Glomerular visceral epithelial cell (primary cell): ENCODE measurements at regions not wholly inside any gene's neighbourhood (a gene's known extent, or its start where the extent isn't known, plus 50 kb on each side); places are given as distances from the start of the nearest gene placed in this dataset.

Experiments
- DNase-seq: peaks from one replicate; pipeline ENCODE4 v3.0.0-alpha.2; 2016; ENCODE audit errors: extremely low spot score

DNA sequence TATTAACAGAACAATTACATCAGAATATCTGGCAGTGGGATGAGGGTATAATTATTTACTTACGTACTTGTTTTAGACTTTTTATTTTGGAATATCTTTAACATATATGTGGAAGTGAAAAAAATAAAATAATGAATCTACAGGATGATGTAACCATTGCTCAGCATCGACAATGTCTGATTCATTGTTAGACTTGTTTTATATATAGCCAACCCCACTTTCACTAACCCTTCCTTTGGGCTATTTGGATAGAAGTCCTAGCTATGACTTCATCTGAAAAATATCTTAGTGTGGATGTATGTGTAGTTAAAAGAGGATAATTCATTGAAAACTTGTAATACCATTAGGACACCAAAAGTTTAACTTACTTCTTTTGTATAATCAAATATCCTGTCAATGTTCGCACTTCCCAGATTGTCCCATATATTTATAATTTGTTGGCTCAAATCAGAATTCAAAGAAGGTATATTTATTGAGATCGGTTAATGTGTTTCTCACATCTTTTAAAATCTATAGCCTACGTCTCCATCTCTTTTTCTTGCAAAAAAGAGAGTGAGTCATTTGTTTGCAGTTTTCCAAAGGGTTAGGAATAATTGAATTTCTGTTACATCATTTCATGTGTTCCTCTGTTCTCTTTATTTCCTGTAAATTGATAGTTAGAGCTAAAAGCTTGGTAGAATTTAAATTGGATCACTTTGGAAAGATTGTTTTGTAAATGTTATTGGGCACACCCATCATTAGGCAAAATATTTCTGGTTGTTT is 506.1 kb upstream of the FAM98A start:
- peak; percentile 74 for DNase-seq

- DNase-seq: peak; percentile 54
Measured at GRCh38 chr2:34104601-34105000, 505.5 kb upstream of the FAM98A start.

DNA sequence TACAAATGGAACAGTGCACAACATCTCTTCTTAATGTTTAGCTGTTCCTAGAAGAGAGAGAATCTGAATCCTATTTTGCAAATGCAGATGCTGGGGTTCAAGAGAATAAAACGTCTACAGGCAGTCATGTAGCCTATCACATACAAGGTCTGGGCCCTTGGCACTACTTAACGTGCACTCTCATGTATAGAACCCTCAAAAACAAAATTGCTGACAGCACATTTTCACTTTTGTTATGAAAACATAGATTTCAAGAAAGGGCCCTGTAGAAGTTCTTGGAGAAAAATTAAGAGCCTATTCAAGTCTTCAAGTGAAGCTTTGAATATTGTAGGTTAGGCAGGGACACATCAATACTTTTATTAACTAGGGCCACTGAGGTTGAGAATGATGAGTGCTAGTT is 504.3 kb upstream of the FAM98A start:
- no peak for DNase-seq

DNA sequence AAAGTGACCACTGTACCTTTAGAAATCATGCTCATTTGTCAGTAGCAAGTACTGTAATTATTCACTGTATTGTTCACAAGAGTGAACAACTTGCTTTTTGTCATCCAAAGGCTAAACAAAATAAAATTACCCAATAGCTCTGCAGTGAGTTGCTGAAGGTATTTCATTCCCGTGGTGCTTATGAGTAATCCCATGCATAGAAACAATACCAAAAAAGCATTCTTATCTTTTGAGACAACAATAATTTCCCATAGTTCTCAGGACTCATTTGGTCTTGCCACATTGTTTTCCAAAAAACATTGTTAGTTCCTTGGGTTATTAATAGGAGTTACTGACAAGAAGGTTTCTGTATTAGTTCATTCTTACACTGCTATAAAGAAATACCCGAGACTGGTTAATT is 503.2 kb upstream of the FAM98A start:
- no peak for DNase-seq

GRCh38 chr2:34099377-34099776 is 500.3 kb upstream of the FAM98A start:
- no peak for DNase-seq

DNA sequence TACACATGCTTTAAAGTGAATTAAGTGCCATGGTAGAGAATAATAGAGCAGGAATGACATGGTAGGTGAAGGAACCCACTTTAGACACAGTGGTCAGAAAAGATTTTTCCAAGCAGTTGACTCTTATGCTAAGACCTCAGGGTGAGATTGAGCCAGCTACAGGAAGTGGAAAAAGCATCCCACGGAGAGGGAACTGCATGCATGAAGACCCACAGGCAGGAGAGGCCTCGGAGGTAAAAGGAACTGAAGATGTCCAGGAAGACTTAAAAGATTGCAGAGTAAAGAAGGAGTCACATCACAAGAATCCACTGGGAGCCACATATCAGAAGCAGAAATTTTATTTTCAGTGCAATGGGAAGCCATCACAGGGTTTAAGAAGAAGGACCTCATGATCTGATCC is 499.2 kb upstream of the FAM98A start:
- peak; percentile 31 for DNase-seq

GRCh38 chr2:34096562-34097171 is 497.6 kb upstream of the FAM98A start:
- DNase-seq: peak; percentile 70

DNA sequence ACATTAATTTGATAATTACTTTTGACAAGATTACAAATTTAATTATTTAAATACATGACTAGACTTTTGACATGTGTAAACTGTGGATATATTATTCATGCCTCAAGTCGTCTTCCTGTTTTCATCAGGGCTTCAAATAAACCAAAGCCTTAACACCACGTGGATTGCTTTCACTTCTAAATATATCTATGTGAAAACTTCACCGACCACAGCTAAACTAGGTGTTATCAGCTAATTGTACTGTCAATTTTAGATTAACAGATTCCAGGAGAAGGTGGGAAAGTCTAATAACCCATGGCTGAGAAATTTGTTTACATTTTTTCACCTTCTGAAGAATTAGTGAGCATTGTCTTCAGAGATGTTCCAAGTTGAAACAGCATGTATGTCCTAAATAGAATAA is 494.7 kb upstream of the FAM98A start:
- no peak for DNase-seq

DNA sequence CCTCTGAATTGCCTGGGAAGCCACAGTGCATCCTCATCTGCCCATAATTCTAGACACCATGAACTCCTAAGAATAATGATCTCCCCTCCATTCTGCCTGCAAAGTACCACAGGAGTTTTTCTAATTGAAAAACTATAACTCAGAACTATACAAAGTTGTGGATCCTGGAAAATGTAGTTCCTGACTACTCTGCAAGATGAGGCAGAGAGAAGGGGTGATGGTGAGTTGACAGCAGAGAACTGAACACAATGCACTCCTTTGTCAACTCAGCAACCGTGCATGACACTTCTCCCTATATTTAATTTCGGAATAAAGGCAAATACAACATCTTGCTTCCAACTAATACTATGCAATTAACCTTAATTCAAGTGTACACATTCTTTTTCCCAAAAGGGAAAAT is 471.1 kb upstream of the FAM98A start:
- DNase-seq: no peak

- DNase-seq: no peak
Measured at GRCh38 chr2:34069604-34070003, 470.5 kb upstream of the FAM98A start.

DNA sequence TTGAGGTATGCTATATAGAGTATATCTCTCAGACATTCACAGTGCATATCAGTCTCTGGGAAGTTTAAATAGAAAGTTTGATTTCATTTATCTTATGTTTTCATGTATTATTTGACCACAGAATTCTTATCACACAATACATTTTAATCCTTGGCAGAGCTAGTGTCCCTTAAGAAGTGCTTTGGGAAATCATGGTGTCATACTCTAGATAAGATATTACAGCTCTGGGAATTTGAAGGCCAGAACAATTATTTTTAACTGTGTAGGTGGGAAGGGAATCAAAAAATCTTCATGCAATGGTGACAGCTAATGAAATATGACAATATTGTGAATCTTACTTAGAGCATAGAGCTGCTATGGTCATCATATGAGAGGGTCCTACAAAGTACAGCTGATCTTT is 451.3 kb upstream of the FAM98A start:
- DNase-seq: no peak

DNA sequence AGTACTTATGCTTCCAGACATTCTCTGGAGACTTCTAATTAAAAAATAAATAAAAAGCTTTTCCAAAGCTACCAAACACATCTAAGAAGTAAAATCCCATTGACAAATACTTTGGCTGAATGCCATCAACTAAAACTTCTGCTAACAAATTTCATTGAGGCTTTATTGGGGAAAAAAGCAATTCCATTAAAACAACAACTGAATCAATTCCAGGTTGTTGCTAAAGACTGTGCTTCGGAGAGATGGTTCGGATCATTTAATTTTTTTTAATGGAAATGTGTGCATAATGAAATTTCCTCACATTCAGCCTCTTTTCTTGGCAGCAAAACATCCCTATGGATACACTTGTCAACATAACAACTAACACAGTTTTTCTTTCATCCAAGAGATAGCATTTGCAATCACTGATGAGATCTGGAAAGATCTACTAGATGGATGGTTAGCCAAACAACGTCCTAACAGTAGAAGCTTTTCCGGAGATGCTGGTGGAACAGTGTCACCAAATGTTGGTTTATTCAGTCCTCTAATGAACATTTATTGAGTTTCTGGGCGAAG is 446.1 kb upstream of the FAM98A start:
- no peak for DNase-seq

DNA sequence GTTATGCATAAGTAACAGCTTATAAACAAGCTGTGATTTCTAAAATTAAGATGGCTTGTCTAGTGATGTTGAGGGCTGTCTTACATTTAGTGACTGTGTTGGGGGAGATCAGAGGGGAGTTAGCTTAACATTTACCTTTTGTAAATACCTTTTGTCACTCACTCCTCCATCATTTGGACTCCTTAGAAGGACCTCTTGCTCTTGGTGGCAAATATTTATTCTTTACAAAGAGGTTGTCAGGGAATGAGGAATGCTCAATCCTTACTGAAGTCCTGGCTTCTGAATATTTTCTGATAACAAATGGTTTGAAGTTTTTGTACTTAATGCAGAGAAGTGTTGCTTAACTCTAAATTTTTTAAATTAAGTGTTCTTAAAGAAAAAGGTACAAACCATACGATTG is 438.8 kb upstream of the FAM98A start:
- no peak for DNase-seq

GRCh38 chr2:34037157-34037556 is 438.1 kb upstream of the FAM98A start:
- no peak for DNase-seq

DNA sequence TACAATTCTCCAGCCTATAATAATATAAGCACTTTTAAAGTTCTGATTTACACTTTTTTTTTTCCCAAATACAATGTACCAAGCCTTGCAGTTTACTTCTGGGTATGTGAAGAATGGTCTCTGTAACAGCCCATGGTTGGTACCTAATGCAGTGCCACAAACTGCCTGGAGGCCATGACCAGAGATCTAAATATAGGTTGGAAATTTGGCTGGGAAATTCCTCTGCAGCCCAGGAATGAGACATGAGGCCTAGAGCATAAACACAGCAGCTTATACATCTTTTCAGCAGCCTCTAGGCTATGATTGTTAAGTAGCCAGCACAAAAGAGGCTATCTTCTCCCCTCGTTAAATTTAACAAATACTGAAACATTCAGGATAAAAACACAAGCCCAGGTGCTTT is 432.0 kb upstream of the FAM98A start:
- peak; percentile 1 for DNase-seq

- no peak for DNase-seq
Measured at GRCh38 chr2:34030273-34030672, 431.2 kb upstream of the FAM98A start.

GRCh38 chr2:34029073-34029472 is 430.0 kb upstream of the FAM98A start:
- DNase-seq: no peak

- DNase-seq: no peak
Measured at GRCh38 chr2:34025196-34025595, 426.1 kb upstream of the FAM98A start.

- peak; percentile 65 for DNase-seq
Measured at GRCh38 chr2:34012715-34013302, 413.7 kb upstream of the FAM98A start.

DNA sequence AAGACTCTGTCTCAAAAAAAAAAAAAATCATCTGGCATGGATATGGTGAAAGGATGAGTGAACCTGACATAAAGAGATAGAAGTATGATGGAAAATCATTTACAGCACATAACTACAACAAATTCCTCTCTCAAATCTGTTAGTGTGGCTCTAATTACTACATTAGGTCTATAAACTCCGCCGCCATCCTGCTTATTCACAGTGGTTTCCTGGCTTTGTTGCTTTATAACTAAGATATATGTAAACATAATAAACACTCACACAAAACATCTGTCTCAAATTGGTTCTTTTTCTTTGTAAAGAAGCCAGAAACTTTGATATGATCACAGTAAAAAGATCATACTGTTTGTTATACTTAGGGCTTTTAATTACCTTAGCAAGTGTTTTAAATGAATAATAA is 412.6 kb upstream of the FAM98A start:
- no peak for DNase-seq

DNA sequence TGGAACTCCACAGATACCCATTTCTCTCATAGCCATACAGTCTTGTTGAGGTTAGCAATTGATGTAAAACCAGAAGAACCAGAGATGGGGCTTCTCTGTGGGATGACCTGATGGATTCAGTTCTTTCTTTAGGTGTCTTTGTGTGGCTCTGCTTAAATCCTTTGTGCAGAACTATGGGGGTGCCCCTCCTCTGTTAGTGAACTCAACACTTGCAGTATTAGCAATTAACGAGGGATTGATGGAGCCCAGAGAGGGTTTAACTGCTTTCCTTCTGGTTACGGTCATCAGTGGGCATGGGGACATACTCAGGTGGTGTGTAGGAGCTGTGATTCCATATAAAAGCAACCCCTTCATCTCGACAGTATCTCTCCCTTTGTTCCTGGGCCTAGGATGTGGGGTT is 406.8 kb upstream of the FAM98A start:
- no peak for DNase-seq

GRCh38 chr2:34004936-34005335 is 405.8 kb upstream of the FAM98A start:
- DNase-seq: no peak

GRCh38 chr2:34003795-34004194 is 404.7 kb upstream of the FAM98A start:
- no peak for DNase-seq
